ENCODE measurements at regions not wholly inside any gene's neighbourhood (a gene's known extent, or its start where the extent isn't known, plus 50 kb on each side); places are given as distances from the start of the nearest gene placed in this dataset.
"Not testable (repeated sequence)": the region's sequence is repeated elsewhere in the genome, so short reads cannot be mapped to it uniquely, and the experiment has no call there.

- no peak for DNase-seq (ENCODE audit: low read depth)
Measured at GRCh38 chr2:147416099-147416498, 428.7 kb upstream of the ACVR2A start.

GRCh38 chr2:147414656-147415055 is 430.2 kb upstream of the ACVR2A start:
- not testable (repeated sequence) for DNase-seq (ENCODE audit: low read depth)

DNA sequence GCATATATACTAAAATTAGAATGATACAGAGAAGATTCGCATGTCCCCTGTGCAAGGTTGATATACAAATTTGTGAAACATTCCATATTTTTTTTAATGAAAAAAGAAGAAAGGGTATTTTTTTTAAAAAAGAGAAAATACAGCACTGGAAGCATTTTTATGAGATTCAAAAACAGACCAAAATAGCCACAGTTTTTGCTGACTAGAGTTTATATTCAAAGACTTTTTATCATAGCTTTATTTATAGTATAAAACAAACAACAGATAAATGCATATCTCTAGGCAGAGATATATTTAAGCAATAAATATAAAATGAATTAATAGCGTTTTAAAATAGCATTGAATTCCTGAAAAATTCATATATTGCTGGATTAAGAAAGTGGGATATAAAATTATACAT is 436.5 kb upstream of the ACVR2A start:
- DNase-seq (ENCODE audit: low read depth) = no peak

- DNase-seq (ENCODE audit: low read depth) = no peak
Measured at GRCh38 chr2:147405651-147406050, 439.2 kb upstream of the ACVR2A start.

- DNase-seq (ENCODE audit: low read depth) = no peak
Measured at GRCh38 chr2:147398996-147399395, 445.8 kb upstream of the ACVR2A start.

- DNase-seq (ENCODE audit: low read depth) = no peak
Measured at GRCh38 chr2:147398301-147398700, 446.5 kb upstream of the ACVR2A start.

- no peak for DNase-seq (ENCODE audit: low read depth)
Measured at GRCh38 chr2:147396890-147397289, 447.9 kb upstream of the ACVR2A start.

DNA sequence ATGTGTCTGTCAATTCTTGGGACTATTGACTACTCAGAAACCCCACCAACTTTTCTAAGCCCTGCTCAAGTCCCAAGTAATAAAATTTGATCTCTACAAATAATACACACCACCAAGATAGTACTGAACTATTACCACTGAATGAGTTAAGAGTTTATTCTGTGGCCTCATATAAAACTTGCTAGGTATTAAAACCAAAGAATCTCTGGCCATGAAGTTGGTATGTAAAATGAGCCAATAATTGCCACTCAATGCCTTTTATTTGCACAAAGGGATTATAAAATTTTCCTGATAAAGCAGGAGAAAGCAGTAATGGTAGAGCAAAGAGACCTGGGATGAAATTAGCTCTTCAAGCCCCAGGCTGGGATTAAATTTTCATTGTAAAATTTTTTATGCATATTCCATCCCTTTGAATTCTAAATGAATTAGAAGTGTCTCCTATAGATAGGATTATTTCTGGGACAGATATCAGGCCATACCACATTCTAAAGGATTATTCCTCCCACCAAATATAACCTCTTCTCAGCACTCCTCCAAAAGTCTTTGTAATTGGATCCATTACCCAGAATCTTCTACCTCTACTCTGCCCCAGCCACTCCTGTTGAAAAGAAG is 450.5 kb upstream of the ACVR2A start:
- no peak for DNase-seq (ENCODE audit: low read depth)

GRCh38 chr2:147392180-147392579 is 452.6 kb upstream of the ACVR2A start:
- DNase-seq (ENCODE audit: low read depth) = no peak

GRCh38 chr2:147390475-147390874 is 454.4 kb upstream of the ACVR2A start:
- no peak for DNase-seq (ENCODE audit: low read depth)

DNA sequence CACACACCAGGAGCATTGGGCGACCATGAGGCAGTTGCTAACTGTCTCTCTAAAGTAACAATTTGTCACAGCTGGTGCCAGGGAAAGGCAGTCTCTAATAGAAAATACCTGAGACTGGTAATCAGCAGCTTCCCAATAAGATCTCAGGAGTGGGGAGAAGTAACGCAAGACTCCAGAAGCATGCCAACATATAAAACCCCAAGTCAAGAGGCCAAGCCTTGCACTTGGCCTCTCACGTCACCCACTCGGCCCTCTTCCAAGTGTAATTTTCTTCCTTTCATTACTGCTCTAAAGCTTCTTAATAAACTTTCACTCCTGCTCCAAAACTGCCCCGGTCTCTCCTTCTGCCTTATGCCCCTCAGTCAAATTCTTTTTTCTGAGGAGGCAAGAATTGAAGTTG is 455.6 kb upstream of the ACVR2A start:
- no peak for DNase-seq (ENCODE audit: low read depth)

GRCh38 chr2:147388217-147388616 is 456.6 kb upstream of the ACVR2A start:
- DNase-seq (ENCODE audit: low read depth) = no peak

DNA sequence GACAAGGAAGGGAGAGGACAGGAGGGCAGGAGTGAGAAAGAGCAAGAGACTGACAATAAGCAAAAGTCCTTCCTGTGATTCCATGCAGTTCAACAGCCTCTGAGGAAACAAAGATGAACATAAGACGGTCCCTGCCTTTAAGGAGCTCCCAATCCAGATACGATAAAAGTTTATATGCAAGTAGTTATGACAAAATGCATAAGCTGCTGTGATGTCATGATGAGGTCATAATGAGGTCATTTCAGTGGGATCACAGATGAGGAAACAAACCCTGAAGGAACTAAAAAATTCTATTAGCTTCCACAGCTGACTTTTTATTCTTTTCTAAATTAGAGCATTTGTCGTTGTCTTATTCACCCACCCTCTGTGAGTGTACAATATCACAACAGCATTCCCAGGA is 458.5 kb upstream of the ACVR2A start:
- no peak for DNase-seq (ENCODE audit: low read depth)

DNA sequence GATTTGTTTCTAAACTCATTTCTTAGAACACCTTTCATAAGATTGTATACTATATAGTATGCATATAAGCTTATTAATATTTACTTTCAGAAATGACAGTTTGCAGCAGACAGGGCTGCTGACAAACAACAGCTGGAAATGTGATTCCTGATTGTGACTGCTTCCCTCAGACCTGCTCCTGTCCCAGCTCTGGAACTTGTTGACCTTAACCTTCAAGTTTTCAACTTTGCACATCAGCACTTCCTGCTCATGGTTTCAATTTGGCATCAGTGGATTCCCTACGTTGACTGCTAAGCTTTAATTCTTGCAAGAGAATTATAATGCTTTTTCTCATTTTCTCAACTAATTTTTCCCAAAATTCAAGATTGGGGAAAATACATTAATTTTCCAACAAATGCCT is 459.2 kb upstream of the ACVR2A start:
- no peak for DNase-seq (ENCODE audit: low read depth)

GRCh38 chr2:147384659-147385058 is 460.2 kb upstream of the ACVR2A start:
- no peak for DNase-seq (ENCODE audit: low read depth)

DNA sequence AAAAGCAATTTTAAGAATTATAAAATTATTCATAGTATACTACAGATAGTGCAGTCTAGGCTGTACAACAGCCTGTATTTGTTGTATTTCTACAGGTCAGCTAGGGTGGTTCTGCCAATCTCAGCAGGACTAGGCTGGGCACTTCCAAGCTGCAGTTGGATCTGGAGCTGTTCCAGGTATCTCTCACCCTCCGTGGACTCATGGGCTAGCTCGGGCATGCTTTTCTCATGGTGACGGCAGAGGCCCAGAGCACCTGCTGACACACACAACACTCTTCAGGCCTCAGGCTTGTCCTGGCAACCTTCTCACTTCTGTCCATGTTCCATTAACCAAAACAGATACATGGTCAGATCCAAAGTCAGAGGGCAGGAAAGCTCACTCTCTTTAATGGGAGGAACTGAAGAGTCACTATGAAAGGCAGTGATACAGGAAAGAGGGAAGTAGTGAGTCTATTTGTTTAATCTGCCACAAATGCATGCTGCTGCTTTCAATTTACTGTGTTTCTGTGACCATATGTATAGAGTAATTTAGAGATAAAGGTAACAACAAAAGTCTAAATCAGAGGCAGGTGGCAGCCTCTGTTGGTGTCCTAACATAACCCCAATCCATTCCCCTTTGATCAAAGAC is 462.4 kb upstream of the ACVR2A start:
- DNase-seq (ENCODE audit: low read depth) = no peak

DNA sequence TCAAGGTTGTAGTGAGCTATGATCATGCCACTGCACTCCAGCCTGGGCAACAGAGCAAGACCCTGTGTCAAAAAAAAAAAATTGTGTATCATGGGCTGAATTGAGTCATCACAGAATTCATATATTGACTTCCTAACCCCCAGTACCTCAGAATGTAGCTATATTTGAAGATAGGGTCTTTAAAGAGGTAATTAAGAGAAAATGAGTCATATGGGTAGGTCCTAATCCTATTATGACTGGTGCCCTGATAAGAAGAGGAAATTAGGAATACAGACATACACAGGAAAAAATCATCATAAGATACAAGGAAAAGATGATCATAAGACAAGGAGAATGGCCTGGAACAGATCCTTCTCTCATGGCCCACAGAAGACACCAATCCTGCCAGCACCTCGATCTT is 466.4 kb upstream of the ACVR2A start:
- DNase-seq (ENCODE audit: low read depth) = no peak

- no peak for DNase-seq (ENCODE audit: low read depth)
Measured at GRCh38 chr2:147375073-147375472, 469.8 kb upstream of the ACVR2A start.

- DNase-seq (ENCODE audit: low read depth) = no peak
Measured at GRCh38 chr2:147374423-147374811, 470.4 kb upstream of the ACVR2A start.

- no peak for DNase-seq (ENCODE audit: low read depth)
Measured at GRCh38 chr2:147373800-147374422, 470.9 kb upstream of the ACVR2A start.

DNA sequence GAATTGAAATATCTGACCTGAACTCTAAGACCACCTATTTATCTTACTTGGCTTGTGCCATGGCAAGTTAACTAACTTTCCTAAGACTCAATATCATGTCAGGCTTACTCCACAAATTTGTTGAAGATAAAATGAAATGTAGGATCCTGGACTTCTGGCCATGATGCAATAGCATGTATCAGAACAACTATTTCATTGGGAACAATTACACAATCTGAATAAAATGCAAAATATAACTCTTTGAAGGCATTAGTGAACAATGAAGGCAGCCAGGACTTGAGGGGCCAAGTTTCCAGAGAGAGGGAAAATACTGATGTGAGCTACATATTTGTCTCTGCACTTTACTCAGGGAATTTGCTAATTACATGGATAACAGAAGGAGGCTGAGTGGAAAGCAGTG is 476.5 kb upstream of the ACVR2A start:
- no peak for DNase-seq (ENCODE audit: low read depth)

DNA sequence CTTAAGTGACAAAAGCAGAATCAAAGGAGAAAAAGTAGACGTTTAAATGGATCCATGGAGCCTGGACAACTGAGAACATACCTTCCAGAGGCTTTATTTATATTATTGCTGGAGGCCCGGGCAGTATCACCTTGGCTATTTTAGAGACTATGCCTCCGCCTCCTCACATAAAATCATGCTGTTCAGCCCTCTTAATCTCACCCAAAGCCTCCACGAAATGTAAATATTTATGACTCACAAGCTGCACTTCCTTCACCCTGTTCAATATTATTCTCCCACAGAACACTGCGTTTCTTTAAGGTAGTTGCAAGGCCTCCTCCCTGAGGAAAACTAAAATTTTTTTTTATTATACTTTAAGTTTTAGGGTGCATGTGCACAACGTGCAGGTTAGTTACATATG is 478.6 kb upstream of the ACVR2A start:
- no peak for DNase-seq (ENCODE audit: low read depth)

DNA sequence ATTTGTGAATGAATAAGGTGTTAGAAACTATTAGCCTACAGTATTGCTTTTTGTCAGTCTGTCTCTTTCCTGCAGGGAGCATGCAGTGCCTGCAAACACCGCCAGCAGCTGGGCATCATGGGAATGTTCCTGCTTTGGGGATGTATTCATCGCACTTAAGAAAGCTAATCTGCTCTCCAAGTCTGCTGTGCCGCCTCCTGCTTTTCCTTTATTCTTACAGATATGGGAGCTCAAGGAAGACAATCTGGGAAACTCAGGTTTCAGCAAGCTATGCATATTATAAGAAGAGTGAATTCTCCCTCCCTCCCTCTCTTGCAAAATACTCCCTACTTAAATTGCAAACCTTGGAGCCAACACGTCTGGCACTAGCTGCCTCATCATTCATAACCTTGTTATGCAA is 479.2 kb upstream of the ACVR2A start:
- no peak for DNase-seq (ENCODE audit: low read depth)

DNA sequence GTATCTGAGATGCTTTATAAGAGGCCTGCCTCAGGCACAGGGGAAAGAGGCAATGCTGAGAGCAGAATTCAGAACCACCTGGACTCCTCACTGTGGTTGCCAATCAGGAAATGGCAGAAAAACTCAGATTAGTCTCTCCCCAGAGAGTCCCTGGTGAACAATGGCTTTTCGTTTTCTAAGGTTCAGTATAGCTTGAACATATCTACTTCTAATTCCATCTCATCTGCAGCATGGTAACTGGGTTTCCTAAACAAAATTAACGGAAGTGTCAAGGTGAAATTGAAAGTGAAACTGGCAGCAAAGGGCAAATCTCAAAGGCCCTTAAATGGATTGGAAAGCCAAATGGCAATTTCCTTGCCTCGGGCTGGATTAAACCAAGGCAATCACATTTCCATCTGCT is 480.2 kb upstream of the ACVR2A start:
- DNase-seq (ENCODE audit: low read depth) = no peak
